ENCODE measurements at regions not wholly inside any gene's neighbourhood (a gene's known extent, or its start where the extent isn't known, plus 50 kb on each side); places are given as distances from the start of the nearest gene placed in this dataset.

DNA sequence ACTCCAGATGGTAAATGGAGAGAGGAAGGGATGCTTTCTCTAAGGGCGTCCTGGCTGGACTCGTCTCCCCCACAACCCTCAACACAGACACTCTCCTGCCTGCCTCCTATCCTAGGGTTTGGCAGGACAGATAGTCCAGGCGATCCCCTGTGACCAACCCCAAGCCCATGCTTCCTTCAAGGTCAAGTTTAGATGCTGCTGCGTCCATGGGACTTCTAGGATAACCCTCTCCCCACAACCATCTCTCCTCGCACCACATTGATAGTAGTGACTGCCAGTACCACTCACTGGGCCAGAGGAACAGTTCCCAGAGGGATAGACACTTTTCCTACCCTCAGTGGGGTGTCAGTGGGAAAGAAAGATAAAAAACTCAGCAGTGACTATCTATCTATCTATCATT lies 166.0 kb downstream of the ABHD5 start:
- DNase-seq (ENCODE audit: low spot score) = no peak
- in situ Hi-C loops (cut with MboI; ENCODE audit: low pct_unique_long_range_greater_than_20kb, low sequenced_read_pairs, unreplicated experiment) = no loop called here
- TF ChIP-seq, protein P1, sequence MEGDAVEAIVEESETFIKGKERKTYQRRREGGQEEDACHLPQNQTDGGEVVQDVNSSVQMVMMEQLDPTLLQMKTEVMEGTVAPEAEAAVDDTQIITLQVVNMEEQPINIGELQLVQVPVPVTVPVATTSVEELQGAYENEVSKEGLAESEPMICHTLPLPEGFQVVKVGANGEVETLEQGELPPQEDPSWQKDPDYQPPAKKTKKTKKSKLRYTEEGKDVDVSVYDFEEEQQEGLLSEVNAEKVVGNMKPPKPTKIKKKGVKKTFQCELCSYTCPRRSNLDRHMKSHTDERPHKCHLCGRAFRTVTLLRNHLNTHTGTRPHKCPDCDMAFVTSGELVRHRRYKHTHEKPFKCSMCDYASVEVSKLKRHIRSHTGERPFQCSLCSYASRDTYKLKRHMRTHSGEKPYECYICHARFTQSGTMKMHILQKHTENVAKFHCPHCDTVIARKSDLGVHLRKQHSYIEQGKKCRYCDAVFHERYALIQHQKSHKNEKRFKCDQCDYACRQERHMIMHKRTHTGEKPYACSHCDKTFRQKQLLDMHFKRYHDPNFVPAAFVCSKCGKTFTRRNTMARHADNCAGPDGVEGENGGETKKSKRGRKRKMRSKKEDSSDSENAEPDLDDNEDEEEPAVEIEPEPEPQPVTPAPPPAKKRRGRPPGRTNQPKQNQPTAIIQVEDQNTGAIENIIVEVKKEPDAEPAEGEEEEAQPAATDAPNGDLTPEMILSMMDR (IDR thresholded peaks at IDR 0.05; ENCODE audit: extremely low read depth, insufficient read depth, missing control alignments) = no peak

DNA sequence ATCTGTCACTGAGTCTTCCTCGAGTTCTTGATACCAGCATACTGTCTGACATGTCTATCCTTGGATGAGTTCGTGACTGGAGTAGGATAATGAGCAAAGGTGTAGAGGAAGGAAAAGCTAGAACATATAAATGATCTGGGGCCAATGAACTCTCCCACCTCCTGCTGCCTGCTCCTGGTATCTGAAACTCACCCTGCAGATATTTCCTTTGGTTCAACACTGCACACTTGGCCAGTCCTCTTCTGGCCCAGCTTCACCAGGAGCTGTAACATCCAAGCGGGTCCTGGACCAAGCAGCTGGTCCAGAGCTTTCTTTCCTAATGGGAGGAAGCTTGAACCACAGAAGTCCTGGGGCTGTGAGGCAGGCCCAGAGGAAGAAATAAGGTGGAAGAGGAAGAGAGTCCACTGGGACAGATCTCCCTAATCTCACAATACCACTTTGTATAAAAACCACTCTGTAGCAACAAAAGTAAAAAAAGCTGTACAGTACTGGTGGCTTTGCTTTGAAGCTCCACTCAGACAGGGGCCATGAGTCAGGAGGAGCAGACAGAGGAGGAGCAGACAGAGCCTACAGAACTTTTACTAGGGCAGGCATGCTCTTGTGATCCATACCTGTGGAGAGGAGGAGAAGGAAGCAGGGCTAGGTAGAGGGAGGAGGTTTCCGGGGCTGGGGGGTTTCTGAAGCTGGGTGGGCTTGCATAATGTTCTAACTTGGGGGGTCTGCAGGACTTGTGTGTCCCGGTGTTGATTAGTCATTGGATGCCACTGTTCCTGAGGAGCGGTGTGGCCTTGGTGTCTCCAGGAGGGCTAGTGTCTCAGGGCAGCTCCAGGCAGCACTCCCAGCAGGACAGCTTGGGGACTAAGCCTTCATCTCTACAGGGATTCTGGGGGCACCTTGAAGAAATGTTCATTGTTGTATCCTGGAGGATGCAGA lies 166.9 kb downstream of the ABHD5 start:
- TF ChIP-seq, protein P1 (IDR thresholded peaks at IDR 0.05; ENCODE audit: extremely low read depth, insufficient read depth, missing control alignments) = no peak
- in situ Hi-C loops (cut with MboI; ENCODE audit: low pct_unique_long_range_greater_than_20kb, low sequenced_read_pairs, unreplicated experiment) = no loop called here
- no peak for DNase-seq (ENCODE audit: low spot score)

DNA sequence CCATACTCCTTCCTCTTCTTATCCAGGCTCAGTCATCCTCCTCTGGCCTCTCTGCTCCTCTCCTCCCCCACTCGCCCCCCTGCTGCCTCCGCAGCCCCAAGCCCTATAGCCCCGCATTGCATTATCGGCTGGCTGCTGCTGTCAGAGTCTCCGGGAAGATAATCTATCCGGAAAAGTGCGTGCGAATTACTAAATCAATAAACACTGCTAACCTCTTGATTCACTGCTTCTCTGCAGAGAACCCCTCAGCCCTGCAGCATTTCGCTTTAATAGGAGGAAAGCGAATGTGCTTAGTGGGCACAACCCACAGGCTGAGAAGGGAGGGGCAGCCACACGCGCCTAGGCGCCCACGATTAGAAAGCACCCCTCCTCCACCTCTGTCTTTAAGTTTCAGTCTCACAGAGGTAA lies 167.6 kb downstream of the ABHD5 start:
- DNase-seq (ENCODE audit: low spot score) = no peak
- TF ChIP-seq, protein P1 (IDR thresholded peaks at IDR 0.05; ENCODE audit: extremely low read depth, insufficient read depth, missing control alignments) = no peak

GRCh38 chr3:43859766-43860165 lies 169.0 kb downstream of the ABHD5 start:
- DNase-seq (ENCODE audit: low spot score) = no peak
- in situ Hi-C loops (cut with MboI; ENCODE audit: low pct_unique_long_range_greater_than_20kb, low sequenced_read_pairs, unreplicated experiment) = no loop called here
- TF ChIP-seq, protein P1 (IDR thresholded peaks at IDR 0.05; ENCODE audit: extremely low read depth, insufficient read depth, missing control alignments) = no peak

More for the DNA sequence above, 167.6 kb downstream of the ABHD5 start:
- in situ Hi-C loops (cut with MboI; ENCODE audit: low pct_unique_long_range_greater_than_20kb, low sequenced_read_pairs, unreplicated experiment) = no loop called here

- in situ Hi-C loops (cut with MboI; ENCODE audit: low pct_unique_long_range_greater_than_20kb, low sequenced_read_pairs, unreplicated experiment) = no loop called here
- no peak for DNase-seq (ENCODE audit: low spot score)
- TF ChIP-seq, protein P1 (IDR thresholded peaks at IDR 0.05; ENCODE audit: extremely low read depth, insufficient read depth, missing control alignments) = no peak
Measured at GRCh38 chr3:43861635-43862034, 170.9 kb downstream of the ABHD5 start.

GRCh38 chr3:43862470-43862869 lies 171.7 kb downstream of the ABHD5 start:
- no peak for DNase-seq (ENCODE audit: low spot score)
- in situ Hi-C loops (cut with MboI; ENCODE audit: low pct_unique_long_range_greater_than_20kb, low sequenced_read_pairs, unreplicated experiment) = no loop called here
- TF ChIP-seq, protein P1 (IDR thresholded peaks at IDR 0.05; ENCODE audit: extremely low read depth, insufficient read depth, missing control alignments) = no peak
